ENCODE measurements at regions not wholly inside any gene's neighbourhood (a gene's known extent, or its start where the extent isn't known, plus 50 kb on each side); places are given as distances from the start of the nearest gene placed in this dataset.
"Not testable (repeated sequence)": the region's sequence is repeated elsewhere in the genome, so short reads cannot be mapped to it uniquely, and the experiment has no call there.

- H3K9me3 Mint-ChIP-seq, result no peaks in the 10 kb centered on the region
- no peaks in the 10 kb centered on the region for H3K27me3 Mint-ChIP-seq
- no peak overlapping the region for H3K27ac Mint-ChIP-seq
- H3K36me3 Mint-ChIP-seq (ENCODE audit: insufficient read depth), result peaks cover 2% of the 10 kb centered on the region
- no peak for DNase-seq
- H3K4me1 Mint-ChIP-seq (ENCODE audit: low read depth in 2 of 2), result peaks cover 0 to 4% of the 10 kb centered on the region in 2 donors
- no peak overlapping the region for H3K4me3 Mint-ChIP-seq
- ATAC-seq (replicated peaks), result no peak
Observed at GRCh38 chr17:83012200-83012785, 67.1 kb upstream of the METRNL start.

GRCh38 chr17:83012868-83013778 is 66.3 kb upstream of the METRNL start:
- Mint-ChIP-seq H3K4me3 (no peak overlapping the region), H3K27me3 (no peaks in the 10 kb centered on the region), H3K4me1 (ENCODE audit: low read depth in 2 of 2) (peaks cover 0 to 4% of the 10 kb centered on the region in 2 donors), H3K9me3 (no peaks in the 10 kb centered on the region), H3K36me3 (ENCODE audit: insufficient read depth) (peaks cover 2% of the 10 kb centered on the region), H3K27ac (no peak overlapping the region)
- ATAC-seq (replicated peaks) (no peak), DNase-seq (no peak)

GRCh38 chr17:83013779-83014117 is 65.7 kb upstream of the METRNL start:
- Mint-ChIP-seq H3K4me1 (ENCODE audit: low read depth in 2 of 2) (peaks cover 0 to 4% of the 10 kb centered on the region in 2 donors), H3K36me3 (ENCODE audit: insufficient read depth) (peaks cover 2% of the 10 kb centered on the region), H3K27ac (peak overlapping the region in 1 of 2 donors; percentile 35), H3K27me3 (no peaks in the 10 kb centered on the region), H3K9me3 (no peaks in the 10 kb centered on the region), H3K4me3 (no peak overlapping the region)
- DNase-seq, result no peak
- ATAC-seq (replicated peaks), result no peak

GRCh38 chr17:83014297-83014696 is 65.1 kb upstream of the METRNL start:
- peaks cover 2% of the 10 kb centered on the region for H3K36me3 Mint-ChIP-seq (ENCODE audit: insufficient read depth)

GRCh38 chr17:83014940-83015910 is 64.2 kb upstream of the METRNL start:
- Mint-ChIP-seq H3K4me3 (no peak overlapping the region), H3K4me1 (ENCODE audit: low read depth in 2 of 2) (peaks cover 0 to 4% of the 10 kb centered on the region in 2 donors), H3K36me3 (ENCODE audit: insufficient read depth) (peaks cover 2% of the 10 kb centered on the region), H3K9me3 (no peaks in the 10 kb centered on the region), H3K27me3 (no peaks in the 10 kb centered on the region), H3K27ac (peak overlapping the region in 1 of 2 donors; percentile 35)
- ATAC-seq (replicated peaks), result no peak
- no peak for DNase-seq

More at GRCh38 chr17:83014297-83014696, 65.1 kb upstream of the METRNL start:
- DNase-seq (no peak), ATAC-seq (replicated peaks) (no peak)
- Mint-ChIP-seq H3K4me3 (no peak overlapping the region), H3K27ac (peak overlapping the region in 1 of 2 donors; percentile 35), H3K4me1 (ENCODE audit: low read depth in 2 of 2) (peaks cover 0 to 4% of the 10 kb centered on the region in 2 donors), H3K9me3 (no peaks in the 10 kb centered on the region), H3K27me3 (no peaks in the 10 kb centered on the region)

- H3K4me3 Mint-ChIP-seq, result no peak overlapping the region
- H3K4me1 Mint-ChIP-seq (ENCODE audit: low read depth in 2 of 2), result peaks cover 0 to 4% of the 10 kb centered on the region in 2 donors
- H3K36me3 Mint-ChIP-seq (ENCODE audit: insufficient read depth), result no peaks in the 10 kb centered on the region
- ATAC-seq (replicated peaks) (no peak), DNase-seq (no peak)
- no peaks in the 10 kb centered on the region for H3K9me3 Mint-ChIP-seq
- no peaks in the 10 kb centered on the region for H3K27me3 Mint-ChIP-seq
- H3K27ac Mint-ChIP-seq, result no peak overlapping the region
Observed at GRCh38 chr17:83018658-83019193, 60.7 kb upstream of the METRNL start.

- Mint-ChIP-seq H3K4me1 (ENCODE audit: low read depth in 2 of 2) (peaks cover 2 to 6% of the 10 kb centered on the region in 2 donors), H3K27me3 (no peaks in the 10 kb centered on the region), H3K27ac (no peak overlapping the region), H3K4me3 (no peak overlapping the region), H3K9me3 (no peaks in the 10 kb centered on the region), H3K36me3 (ENCODE audit: insufficient read depth) (no peaks in the 10 kb centered on the region)
- ATAC-seq (replicated peaks), result no peak
- no peak for DNase-seq
Observed at GRCh38 chr17:83019376-83019775, 60.0 kb upstream of the METRNL start.

- Mint-ChIP-seq H3K4me3 (peak overlapping the region in 1 of 2 donors; percentile 51), H3K27ac (peak overlapping the region in 1 of 2 donors; percentile 53), H3K36me3 (ENCODE audit: insufficient read depth) (peaks cover 3% of the 10 kb centered on the region), H3K9me3 (no peaks in the 10 kb centered on the region), H3K27me3 (no peaks in the 10 kb centered on the region), H3K4me1 (ENCODE audit: low read depth in 2 of 2) (peaks cover 16 to 20% of the 10 kb centered on the region in 2 donors)
- no peak for DNase-seq
- ATAC-seq (replicated peaks), result peak; percentile 43
Observed at GRCh38 chr17:83024218-83024971, 55.0 kb upstream of the METRNL start.

- Mint-ChIP-seq H3K9me3 (no peaks in the 10 kb centered on the region), H3K4me3 (peak overlapping the region; percentile 61 to 70), H3K27ac (peak overlapping the region; percentile 11 to 39), H3K4me1 (ENCODE audit: low read depth in 2 of 2) (peaks cover 16 to 20% of the 10 kb centered on the region in 2 donors), H3K36me3 (ENCODE audit: insufficient read depth) (peaks cover 6% of the 10 kb centered on the region), H3K27me3 (no peaks in the 10 kb centered on the region)
- DNase-seq, result no peak
- no peak for ATAC-seq (replicated peaks)
Observed at GRCh38 chr17:83025636-83026280, 53.7 kb upstream of the METRNL start.

- H3K36me3 Mint-ChIP-seq (ENCODE audit: insufficient read depth), result peaks cover 6% of the 10 kb centered on the region
- peak overlapping the region; percentile 61 to 70 for H3K4me3 Mint-ChIP-seq
- H3K9me3 Mint-ChIP-seq, result no peaks in the 10 kb centered on the region
- H3K27ac Mint-ChIP-seq, result peak overlapping the region; percentile 11 to 39
- ATAC-seq (replicated peaks), result peak; percentile 41
- peaks cover 16 to 20% of the 10 kb centered on the region in 2 donors for H3K4me1 Mint-ChIP-seq (ENCODE audit: low read depth in 2 of 2)
- H3K27me3 Mint-ChIP-seq, result no peaks in the 10 kb centered on the region
- no peak for DNase-seq
Observed at GRCh38 chr17:83026311-83026811, 53.0 kb upstream of the METRNL start.

- ATAC-seq (replicated peaks); H3K27me3 Mint-ChIP-seq; H3K36me3 Mint-ChIP-seq (ENCODE audit: insufficient read depth); DNase-seq; H3K9me3 Mint-ChIP-seq: not testable (repeated sequence)
- Mint-ChIP-seq H3K27ac (peak overlapping the region; percentile 22 to 39), H3K4me1 (ENCODE audit: low read depth in 2 of 2) (peaks cover 16 to 20% of the 10 kb centered on the region in 2 donors), H3K4me3 (peak overlapping the region in 1 of 2 donors; percentile 61)
Observed at GRCh38 chr17:83026921-83027320, 52.5 kb upstream of the METRNL start.

GRCh38 chr17:83028851-83029250 is 50.6 kb upstream of the METRNL start:
- H3K4me1 Mint-ChIP-seq (ENCODE audit: low read depth in 2 of 2), result peaks cover 11 to 20% of the 10 kb centered on the region in 2 donors
- H3K4me3 Mint-ChIP-seq, result no peak overlapping the region
- H3K9me3 Mint-ChIP-seq, result no peaks in the 10 kb centered on the region
- no peak for DNase-seq
- H3K27ac Mint-ChIP-seq, result no peak overlapping the region
- no peaks in the 10 kb centered on the region for H3K27me3 Mint-ChIP-seq
- no peak for ATAC-seq (replicated peaks)
- peaks cover 8% of the 10 kb centered on the region for H3K36me3 Mint-ChIP-seq (ENCODE audit: insufficient read depth)
